NCI-H1105 treated with DMSO at 0.1 percent for 48 hours (cell line): ENCODE measurements at regions not wholly inside any gene's neighbourhood (a gene's known extent, or its start where the extent isn't known, plus 50 kb on each side); places are given as distances from the start of the nearest gene placed in this dataset.

Source experiments
- DNase-seq: peaks from one replicate; lab custom pipeline; 2025; lab: John Stamatoyannopoulos, UW

DNA sequence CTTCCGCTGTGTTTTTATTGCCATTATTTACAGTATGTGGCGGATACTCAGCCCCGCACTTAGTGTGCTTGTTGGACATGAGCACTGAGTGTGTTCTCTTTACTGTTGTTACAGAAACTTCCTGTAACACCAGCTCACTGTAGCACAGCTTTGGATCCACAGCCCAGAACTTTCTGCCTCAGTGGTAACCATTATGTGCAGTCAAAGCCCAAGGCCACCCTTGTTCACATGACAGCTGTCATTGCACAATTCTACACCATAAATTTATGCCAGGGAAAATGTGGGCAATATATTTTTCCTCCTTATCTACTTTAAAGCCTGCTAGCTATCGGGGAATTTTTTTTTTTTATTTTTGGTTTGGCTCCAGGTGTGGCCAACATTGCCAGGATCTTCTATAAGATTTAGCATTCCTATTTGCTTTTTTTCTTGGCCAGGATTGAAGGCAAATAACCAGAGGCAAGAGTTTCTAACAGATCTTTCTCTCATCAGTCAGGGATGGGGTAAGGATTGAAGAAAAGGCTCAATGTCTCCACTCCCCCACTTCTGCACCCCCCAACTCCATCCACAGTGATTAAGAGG, 176.0 kb upstream of the PELI2 start:
- no peak for DNase-seq

DNA sequence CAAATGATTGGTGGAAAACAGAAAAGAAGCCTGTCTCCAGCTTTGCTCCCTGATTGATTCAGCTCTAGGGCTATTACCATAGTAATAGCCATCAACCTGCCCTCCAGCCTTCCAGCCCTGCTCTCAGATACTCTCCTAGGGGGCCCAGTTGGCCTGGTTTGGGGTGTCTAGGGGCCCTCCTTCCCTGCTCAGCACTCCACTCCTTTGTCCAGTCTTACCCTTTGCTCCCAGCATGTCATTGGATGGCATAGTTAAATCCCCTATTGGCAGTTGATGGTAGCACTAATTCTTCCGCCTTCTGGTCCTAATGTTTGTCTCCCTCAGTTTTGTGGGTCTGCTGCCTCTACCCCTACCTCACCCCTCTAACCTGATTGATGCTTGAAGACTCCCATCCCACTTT, 175.4 kb upstream of the PELI2 start:
- no peak for DNase-seq

DNA sequence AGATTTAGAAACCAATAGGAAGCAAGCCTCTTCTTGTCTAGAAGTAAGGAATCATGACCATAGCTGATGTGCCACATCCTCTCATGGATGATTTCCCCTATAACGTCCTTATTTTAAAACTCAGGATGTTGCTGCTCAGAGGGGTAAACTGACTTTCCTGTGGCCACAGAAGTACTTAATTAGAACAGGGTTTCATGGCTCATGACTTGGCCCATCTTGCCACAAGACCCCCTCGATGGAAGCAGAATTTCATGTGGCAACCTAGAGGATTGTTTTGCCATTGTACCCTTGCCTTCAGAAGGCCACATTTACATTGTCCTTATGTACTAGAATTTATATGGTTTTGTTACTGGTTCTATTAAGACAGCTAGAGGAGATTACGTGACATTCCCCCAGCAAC, 173.5 kb upstream of the PELI2 start:
- DNase-seq, result no peak

DNA sequence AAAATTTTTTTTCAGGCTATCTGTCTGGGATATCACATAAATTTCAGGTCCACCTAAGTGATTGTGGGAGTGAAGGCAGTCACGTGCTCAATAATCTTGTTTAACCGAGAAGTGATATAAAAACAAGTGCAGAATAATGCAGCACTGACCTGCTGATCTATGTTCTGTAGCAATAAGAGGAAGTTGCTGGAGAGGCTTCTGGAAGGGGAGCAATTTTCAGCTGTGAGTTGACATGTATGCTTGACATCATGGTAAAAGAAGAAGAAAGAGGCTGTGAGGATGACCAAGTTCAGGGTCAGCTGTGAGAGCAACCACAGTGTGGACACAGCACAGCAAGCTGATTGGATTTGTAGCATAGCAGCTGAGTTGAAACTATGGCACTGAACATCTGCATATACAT, 172.0 kb upstream of the PELI2 start:
- no peak for DNase-seq

DNA sequence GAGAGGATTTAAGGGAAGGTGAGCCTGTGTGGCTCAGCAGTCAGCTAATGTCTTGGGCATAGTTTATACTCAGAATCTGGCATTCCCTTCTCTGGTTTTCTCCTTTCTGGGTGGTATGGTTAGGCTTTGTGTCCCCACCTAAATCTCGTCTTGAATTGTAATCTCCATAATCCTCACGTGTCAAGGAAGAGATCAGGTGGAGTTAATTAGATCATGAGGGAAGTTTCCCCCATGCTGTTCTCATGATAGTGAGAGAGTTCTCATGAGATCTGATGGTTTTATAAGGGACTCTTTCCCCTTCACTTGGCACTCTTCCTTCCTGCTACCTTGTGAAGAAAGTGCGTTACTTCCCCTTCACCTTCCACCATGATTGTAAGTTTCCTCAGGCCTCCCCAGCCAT, 169.8 kb upstream of the PELI2 start:
- no peak for DNase-seq

DNA sequence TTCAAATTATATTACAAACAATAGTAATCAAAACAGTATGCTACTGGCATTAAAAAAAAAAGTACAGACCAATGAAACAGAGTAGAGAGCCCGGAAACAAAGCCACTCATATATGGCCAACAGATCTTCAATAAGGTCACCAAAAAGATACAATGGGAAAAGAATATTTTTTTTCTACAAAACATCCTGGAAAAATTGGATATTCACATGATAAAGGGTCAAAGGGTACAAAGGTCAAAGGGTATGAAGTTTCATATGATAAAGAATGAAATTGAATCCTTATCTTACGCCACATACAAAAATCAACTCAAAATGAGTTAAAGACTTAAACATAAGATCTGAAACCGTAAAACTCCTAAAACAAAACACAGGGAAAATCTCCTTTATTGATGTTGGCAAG, 168.5 kb upstream of the PELI2 start:
- DNase-seq, result no peak

DNA sequence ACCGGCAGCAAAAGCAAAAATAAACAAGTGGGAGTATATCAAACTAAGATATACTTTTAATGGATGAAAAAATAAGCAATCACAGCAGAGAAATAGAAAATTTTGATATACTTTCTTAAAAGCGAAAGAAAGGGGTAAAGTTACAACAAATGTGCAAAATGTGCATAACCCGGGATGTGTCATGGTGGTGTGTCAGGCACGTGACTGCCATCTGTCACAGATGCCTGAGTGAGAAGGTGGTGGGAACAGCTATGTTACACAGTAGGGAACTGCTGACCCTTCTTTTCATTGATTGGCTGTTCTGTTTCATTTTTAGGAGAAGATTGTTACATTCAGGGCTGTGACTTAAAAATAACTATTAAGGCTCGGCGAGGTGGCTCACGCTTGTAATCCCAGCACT, 168.1 kb upstream of the PELI2 start:
- DNase-seq, result no peak

DNA sequence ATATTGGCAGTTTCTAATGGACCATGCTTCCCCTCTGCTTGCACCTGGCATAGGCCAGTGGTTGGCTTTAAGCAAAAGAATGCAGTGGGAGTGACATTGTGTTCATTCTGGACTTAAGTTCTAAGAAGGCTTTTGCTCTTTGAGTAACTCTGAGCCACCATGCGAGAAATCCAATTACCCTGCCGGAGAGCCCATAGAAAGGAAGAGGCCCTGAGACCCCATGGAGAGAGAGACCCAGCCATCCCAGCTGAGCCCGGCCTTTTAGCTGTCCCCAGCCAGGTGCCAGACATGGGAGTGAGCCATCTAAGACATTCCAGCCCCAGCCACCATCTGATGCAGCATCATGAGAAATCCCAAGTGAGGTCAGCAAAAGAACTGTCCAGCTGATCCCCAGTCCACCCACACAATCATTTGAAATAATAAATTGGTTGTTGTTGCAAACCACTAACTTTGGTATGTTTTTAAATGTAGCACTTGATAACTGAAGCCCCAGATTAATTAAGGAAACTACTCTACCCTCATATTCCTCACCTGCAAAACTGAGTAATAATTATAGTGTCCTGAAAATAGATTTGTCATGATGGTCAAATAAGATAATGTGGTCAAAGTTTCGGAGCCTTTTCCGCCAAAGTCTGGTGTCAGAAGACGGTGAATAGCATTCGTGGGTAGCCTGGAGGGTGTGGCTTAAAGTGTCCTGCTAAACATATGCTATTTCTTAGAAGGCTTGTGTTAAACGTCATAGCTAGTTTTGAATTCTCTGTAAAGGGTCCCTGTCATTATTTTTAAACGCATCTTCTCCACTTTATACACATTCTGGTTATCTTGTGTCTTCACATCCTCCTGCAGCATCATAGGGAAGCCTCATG, 166.6 kb upstream of the PELI2 start:
- no peak for DNase-seq

DNA sequence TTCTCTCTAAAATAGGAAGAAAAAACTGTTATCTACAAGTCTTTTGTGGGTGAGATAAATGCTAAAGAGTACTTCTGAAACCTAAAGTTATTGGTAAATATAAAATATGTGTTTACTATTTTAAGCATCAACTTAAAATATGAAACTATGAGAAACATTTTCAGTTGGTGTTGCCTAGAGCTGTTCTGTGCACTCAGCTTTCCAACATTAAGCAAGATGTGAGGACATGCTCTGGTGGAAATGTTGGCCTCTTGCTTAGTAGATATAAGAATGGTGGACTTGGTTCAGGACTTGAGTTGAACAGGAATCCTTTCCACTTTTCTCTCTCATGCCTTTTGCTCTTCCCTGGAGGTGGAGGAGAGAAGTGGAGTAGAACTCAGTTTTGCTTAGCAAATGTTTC, 164.1 kb upstream of the PELI2 start:
- DNase-seq, result no peak

DNA sequence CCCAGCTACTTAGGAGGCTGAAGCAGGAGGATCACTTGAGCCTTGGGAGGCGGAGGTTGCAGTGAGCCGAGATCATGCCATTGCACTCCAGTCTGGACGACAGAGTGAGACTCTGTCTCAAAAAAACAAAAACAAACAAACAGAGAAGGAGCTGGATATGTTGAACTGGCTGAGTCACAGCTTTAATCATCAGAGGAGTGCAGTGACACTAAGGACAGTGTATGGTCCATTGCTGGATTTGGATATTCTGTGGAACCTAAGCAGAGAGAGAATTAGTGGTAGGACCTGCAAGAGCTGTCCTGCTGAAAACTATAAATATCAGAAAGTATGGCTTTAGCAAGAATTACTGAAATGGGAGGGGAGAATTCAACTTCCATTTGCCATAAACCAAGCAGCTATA, 163.0 kb upstream of the PELI2 start:
- DNase-seq, result no peak

DNA sequence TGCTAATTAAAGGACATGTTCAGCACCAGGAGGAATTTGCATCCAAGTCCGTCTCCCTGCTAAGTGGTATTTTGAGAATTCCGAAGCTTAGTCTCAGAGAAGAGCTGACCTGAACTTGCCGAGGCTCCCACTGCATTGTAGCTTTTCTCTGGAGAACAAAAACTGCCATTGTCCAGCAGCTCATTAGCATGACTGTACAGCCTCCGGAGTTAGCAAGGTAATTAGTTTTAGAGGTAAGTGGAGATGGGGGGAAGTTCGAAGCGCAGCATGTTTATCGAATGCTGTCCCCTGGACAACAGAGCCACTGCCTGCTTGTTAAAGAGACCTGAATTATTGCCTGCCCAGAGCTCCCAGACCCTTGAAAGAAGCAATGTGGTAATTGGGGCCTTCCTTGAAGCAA, 160.3 kb upstream of the PELI2 start:
- no peak for DNase-seq

DNA sequence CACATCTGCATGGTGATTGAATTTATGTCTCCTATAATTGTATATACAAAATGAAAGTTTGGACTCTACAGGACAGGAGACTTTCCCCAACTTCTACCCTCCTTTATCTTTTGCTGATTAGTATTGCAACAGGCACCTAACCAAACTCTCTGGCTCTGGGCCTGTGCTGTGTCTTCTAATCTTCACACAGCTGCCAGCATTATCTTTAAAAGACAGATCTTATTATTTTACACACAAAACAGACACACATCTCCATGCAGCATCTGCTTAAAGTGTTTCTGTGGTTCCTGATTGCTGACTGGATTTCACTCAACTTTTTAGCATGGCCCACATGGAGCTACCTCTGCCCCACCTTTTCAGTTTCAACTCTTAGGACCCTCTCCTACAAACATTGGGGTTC, 154.9 kb upstream of the PELI2 start:
- DNase-seq, result no peak

DNA sequence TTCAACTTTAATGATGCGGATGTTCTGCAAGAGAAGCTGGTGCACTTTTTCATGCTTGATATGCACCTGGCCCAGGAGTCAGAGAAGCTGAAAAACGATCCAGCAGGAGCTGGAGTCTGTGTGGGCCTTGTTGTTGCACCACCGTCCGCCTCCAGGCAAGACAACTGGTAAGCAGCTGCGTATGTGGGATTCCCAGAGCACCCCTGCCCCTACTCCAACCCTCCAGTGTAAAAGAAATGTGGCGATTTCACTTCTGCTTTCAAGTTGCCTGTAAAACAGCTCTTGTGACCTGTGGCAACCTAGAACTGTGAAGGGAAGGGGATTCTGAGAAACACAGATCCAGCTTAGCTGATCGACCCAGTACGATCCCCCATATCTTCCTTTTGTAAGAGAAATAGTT, 154.1 kb upstream of the PELI2 start:
- DNase-seq, result no peak

DNA sequence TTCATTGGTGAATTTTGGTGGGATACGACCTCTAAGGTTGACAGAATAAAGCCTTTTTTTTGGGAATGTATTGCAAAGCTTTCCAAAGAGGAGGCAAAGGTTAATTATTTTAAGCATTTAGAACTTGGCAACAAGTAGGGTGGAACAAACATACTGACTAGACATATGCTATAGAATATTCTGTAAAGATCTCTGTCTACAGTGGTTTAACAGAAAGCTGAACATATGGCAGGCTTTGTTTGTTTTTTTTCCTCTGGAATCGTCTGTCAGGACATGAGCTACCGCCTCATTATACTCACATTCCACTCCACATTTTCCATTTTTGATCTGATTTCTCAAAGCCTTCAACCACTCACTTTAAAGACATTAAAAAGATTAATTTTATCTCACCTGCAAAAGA, 153.4 kb upstream of the PELI2 start:
- no peak for DNase-seq

DNA sequence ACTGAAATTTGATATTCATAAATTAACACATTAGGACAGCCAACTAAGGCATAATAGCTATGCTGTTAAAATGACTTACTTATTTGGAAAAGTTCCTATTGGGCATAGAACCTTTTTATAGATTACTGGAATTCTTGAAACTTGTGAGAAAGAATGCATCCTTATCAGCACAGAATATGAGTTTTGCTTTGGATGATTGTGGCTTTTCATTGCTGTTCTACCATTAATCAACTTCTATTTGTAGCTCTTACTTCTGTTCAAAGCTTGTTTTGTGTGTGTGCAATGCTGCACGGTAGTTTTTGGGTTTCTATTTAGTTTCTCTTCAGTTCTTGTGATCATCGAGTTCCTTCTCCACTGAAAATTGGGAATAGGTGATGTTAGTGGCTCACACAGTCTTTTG, 152.4 kb upstream of the PELI2 start:
- no peak for DNase-seq

DNA sequence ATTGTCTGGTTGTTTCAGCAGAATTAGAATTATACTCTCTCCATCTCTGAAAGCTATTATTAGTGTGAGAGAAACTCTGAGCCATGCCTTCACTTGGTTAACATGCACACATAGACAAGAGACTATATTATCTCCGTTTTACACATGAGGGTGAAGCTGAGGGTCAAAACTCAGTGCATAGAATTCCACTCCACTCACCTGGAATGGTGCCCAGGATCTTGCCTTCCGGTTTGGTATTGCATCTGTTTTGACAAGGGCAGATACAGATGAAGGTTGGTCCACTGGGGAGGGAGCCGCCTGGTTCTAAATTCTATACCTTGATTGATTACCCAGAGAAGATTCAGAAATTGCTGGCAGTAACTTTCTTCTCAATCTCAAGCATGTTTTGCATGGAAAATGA, 149.5 kb upstream of the PELI2 start:
- DNase-seq, result no peak

DNA sequence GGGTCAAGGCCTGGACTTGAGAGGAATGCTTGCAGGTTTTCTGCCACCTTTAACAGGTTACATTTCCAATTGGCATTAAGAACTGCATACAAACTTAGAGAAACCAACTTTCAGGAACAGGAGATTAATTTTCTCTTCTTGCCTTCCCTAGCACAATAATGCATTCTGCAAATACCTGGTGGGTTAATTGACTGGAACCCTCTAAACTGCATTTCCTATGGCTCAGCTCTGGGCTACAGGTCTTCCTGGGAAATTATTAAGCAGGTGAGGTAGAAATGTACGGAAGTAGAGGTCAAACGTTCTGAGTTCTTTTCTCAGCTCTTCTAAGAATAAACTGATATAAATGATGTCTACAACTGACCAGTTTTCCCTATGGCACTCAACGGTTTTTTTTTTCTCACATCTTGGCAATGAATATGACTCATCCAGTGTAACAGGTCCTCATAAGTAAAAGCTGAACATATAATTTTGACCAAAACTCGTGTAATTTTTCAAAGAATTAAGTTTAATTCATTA, 144.9 kb upstream of the PELI2 start:
- no peak for DNase-seq

DNA sequence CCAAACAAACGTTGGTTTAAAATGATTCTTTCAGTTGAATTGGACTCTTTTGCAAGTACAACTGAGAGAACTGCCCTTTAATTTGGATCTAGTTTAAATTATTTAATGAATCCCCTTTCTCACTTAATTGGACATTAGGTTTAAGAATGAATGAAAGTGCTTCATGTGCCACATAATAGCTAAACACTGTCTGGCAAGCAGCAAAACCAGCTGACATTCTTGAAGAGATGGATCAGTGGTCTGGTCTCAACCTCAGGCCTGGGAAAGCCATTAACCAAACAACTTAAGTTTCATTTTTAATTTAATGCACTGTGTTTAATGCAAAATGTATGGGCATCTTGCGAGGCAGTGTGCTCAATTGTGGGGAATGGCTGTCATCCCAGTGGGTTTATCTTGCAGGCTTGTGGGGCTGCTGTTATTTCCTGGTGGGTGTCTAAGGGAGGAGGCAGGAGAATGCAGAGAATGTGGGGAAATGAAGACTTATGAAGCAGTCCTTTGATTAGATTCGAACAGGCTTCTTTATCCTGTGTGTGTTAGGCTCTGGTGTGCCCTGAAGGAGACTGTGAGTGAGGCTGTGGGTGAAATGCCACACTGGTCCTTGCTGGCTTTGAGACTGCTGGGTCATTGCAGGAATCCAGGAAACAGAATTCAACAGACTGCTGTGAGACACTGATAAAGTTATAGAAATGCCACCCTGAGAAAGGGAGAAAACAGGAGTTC, 144.1 kb upstream of the PELI2 start:
- DNase-seq, result no peak

DNA sequence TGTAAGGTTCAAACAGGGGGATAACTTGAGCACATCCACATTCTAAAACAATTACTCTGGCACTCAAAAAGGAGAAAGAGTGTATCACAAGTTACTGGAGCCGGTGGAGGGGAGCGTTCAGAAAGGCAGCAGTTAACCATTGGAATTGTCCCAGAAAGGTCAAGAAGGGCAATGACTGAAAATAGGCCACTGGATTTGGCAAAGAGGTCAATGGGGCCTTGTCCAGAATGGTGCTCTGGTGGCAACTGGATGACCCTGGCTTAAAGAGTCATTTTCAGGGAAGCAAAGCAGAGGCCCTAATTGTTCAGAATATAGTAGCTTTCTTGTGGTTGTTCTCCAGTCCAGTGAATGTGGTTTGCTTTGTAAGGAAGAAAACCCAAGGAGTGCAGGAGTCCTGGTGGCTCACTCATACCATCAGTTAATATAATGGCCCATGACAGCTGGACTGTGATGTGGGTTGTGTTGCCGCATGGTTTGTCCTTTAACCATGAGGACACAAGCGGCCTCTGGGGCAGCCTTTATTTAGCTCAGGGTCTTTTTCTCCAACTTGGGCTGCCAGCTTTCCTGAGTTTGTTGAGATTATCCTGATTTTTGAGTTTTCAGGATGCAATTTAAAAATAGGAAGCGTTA, 142.8 kb upstream of the PELI2 start:
- no peak for DNase-seq

DNA sequence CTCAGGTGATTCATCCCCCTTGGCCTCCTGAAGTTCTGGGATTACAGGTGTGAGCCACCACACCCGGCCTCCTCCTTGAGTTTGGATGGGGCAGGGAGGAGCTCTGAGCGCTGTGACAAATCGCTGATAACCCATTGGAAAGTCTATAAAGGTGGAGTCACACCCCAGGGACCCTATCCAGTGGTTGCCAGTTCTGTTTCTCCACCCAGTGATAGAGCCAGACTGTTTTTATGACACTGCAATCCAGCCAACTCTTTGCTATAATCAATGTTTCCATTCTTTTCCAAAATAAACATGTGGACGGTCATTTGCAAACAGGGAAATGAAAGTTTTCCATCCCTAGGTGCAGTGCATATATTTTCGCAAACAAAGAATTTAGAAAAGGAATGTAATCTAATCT, 142.0 kb upstream of the PELI2 start:
- no peak for DNase-seq

DNA sequence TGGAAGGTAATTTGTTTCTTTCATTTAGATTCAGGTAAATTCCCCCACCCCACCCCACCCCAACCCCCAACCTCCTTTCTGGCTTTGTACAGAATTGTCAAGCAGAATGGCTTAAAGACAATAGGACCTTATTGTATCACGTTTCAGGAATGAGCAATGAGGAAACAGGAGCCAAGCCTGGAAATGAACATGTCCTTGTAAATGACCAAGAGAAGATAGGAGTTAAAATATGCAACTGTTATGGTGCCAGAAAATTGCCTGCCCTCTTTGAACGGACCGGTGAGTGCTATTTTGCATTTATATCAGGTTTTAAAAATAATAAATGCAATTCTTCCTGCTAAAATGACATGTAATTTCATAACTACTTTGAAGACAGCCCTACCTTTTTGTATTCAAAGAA, 141.6 kb upstream of the PELI2 start:
- DNase-seq, result no peak

DNA sequence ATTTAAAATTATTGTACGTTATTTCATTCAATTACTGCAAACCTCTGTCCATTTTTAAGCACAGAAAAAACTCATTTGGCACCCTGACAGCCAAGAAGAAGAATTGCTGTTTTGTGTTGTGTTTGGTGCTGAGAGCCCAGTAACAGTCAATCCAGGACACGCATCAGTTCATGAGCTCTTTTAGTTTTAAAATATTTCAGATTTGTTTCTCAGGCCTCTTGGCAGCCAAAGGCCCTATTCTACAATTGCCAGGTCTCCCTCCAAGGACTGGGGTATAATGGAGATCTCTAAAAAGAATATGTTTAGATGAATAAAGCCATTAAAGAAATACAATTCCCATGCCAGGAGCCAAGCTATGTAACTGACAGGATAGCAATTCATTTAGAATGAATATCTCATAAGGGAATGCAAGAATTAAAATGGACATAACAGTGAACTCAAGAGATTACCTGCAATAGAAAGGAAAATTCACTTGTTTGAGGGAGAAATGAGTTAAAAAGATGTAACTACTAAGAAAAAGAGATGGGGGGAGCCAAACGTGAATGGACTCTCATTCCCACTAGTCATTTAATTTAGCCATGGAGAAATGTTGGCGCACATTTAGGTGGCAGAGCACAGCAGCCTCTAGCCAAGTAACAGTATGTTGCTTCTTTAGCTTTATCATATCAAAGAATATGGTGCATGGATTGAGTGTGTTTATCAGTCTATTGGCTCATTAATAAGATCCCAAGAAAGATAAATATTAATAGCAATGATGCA, 140.6 kb upstream of the PELI2 start:
- no peak for DNase-seq
